SK-N-SH treated with all-trans-retinoic acid at 6 μM for 48 hours (cell line): ENCODE measurements at regions not wholly inside any gene's neighbourhood (a gene's known extent, or its start where the extent isn't known, plus 50 kb on each side); places are given as distances from the start of the nearest gene placed in this dataset.

Experiments
- CSRNP3 ChIP-seq: fragments of 250-450 bp; sonication (Bioruptor Pico); IDR thresholded peaks from 2 replicates; pipeline ENCODE4 v1.5.1; 2021; ENCODE audit warnings: mild to moderate bottlenecking, moderate library complexity
- GLIS3 ChIP-seq: fragments of 250-450 bp; sonication (Bioruptor Pico); IDR thresholded peaks from 2 replicates; pipeline ENCODE4 v1.5.0; 2020; ENCODE audit warnings: mild to moderate bottlenecking, moderate library complexity
- TOX ChIP-seq: fragments of 250-450 bp; sonication (Bioruptor Pico); IDR thresholded peaks from 2 replicates; pipeline ENCODE4 v1.8.0; 2021; ENCODE audit warnings: mild to moderate bottlenecking, moderate library complexity, borderline replicate concordance

GRCh38 chr12:91810077-91810476, 335.6 kb downstream of the BTG1 start:
- TF ChIP-seq TOX (CRISPR knock-in tag) (no peak), GLIS3 (no peak), CSRNP3 (CRISPR knock-in tag) (no peak)
